ENCODE measurements at regions not wholly inside any gene's neighbourhood (a gene's known extent, or its start where the extent isn't known, plus 50 kb on each side); places are given as distances from the start of the nearest gene placed in this dataset.
A peak's percentile ranks its signal among the peaks of the same experiment; 100 is the strongest.
"Not testable (repeated sequence)": the region's sequence is repeated elsewhere in the genome, so short reads cannot be mapped to it uniquely, and the experiment has no call there.

DNA sequence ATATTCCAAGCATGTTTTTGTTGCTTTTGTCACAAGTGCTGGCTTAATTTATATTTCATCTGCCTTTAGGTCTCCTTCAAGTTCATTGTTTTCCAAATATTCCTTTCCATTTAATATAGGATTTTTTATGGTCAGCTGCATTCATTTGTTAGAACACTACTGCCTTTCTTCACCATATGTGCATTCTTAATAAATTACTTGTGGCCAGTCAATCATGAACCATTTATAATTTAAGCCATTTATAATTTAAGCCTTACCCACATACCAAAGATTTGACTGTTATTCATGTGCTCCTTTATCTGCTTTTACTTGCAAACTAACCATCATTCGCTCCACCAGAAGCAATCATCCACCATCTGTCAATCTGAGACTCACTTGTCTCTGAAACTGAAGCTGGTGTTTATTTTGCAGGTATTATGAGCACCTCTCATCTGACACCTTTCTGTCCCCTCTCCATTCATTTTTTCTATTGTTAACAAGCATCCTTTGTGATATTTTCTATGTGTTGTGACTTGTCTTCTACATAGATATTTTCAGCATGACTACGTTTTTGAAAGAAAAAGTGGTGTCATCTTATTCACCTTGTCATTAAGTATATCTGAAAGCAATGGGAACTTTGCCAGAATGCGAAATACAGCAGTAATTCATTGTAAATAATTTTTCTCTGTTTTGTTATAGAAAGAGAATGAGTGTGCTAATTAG is 786.8 kb downstream of the KCNJ3 start:
- intact Hi-C loops (cut with DNase I): no loop called here
- no peak for DNase-seq

DNA sequence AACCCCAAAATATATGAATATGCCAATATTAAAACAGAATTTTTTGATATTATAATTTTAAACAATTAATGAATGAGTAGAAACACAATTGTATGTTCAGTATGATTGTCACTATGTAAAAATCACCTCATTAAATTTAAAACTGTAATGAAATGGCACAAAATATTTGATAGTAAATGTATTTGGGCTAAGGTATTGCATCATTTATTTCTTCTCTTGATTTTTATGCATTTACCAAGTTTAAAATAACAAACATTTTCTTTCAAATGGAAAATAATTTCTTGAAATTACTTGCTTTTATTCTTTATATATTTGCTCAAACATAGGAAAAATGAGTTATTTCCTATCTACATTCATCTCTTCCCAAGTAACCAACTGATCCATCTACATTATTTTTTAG is 782.6 kb downstream of the KCNJ3 start:
- intact Hi-C loops (cut with DNase I): no loop called here
- no peak for DNase-seq

- peak in 2 of 10 donors; percentile 31 to 59 for DNase-seq
- intact Hi-C loops (cut with DNase I): not testable (repeated sequence)
These were observed 773.5 kb downstream of the KCNJ3 start for GRCh38 chr2:155472018-155472417.

DNA sequence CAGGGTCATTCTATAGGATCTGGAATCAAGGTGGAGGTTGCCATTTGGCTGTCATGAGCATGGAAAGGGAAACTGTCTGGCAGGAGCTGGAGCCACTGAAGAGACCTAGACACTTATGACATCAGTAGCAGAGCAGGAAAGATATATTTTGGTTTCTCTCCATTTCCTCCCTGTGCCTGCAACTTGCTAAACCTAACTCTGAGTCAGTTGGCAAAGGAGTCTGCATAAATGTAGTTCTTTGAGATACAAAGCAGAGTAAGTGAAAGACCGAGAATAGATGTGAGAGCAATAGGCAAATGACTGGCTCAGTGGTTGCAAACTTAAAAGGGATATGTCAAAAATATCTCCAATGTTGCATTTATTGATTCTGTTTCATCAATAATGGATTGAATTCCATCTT is 757.7 kb downstream of the KCNJ3 start:
- intact Hi-C loops (cut with DNase I): no loop called here
- no peak for DNase-seq

DNA sequence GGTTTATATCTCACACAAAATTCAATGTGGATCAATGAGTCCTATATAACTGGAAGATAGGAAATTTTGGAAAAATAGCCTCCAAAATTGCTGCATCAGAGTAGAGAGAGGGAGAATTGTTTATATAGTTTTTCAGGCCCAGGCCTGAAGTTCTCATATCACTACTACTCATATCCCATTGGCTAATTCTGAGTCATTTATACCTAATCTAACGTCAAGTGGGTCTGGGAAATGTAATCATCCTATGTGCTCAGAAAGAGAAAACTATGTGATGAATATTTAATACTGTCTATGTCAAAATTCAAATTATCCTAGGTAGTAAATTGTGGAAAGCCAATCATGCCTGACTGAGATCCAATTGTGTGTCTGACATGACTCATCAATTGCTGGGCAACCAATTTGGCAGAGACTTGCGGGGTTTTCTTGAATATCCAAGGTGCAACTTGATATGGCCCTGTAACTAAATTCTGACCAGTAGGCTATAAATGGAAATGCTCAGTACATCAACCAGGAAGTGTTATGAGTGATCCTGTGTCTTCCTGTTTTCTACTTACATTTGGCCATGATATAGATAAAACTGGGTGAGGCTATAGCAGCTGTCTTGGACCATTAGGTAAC is 744.4 kb downstream of the KCNJ3 start:
- intact Hi-C loops (cut with DNase I): no loop called here
- no peak for DNase-seq

- DNase-seq: no peak
- intact Hi-C loops (cut with DNase I): no loop called here
These were observed 743.6 kb downstream of the KCNJ3 start for GRCh38 chr2:155442088-155442487.

GRCh38 chr2:155431004-155431507 is 732.6 kb downstream of the KCNJ3 start:
- intact Hi-C loops (cut with DNase I): no loop called here
- peak in 3 of 10 donors; percentile 34 to 58 (median 48) for DNase-seq

- intact Hi-C loops (cut with DNase I): no loop called here
- DNase-seq: no peak
These were observed 729.0 kb downstream of the KCNJ3 start for GRCh38 chr2:155427470-155427869.

GRCh38 chr2:155424518-155424917 is 726.0 kb downstream of the KCNJ3 start:
- DNase-seq: no peak
- intact Hi-C loops (cut with DNase I): no loop called here

DNA sequence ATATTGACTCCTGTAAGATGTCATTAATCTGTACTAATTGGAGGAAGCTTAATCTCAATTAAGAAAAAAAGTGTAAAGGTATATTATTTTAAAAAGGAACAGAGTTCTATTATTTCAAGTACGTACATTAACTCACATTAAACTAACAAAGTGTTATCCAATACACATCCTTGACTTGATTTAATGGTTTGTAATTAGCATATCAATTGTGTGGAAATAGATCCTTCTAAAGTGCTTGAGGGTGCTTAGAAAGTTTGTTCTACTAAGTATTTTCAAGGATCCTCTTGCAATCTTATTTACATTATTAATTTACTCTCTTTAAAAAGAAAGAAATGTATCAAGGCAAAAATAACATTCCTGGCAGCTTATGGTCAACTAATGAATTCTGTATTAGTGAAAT is 720.3 kb downstream of the KCNJ3 start:
- intact Hi-C loops (cut with DNase I): no loop called here
- DNase-seq: no peak

GRCh38 chr2:155412598-155412997 is 714.1 kb downstream of the KCNJ3 start:
- intact Hi-C loops (cut with DNase I): no loop called here
- no peak for DNase-seq

- no peak for DNase-seq
- intact Hi-C loops (cut with DNase I): no loop called here
These were observed 706.0 kb downstream of the KCNJ3 start for GRCh38 chr2:155404433-155405002.

DNA sequence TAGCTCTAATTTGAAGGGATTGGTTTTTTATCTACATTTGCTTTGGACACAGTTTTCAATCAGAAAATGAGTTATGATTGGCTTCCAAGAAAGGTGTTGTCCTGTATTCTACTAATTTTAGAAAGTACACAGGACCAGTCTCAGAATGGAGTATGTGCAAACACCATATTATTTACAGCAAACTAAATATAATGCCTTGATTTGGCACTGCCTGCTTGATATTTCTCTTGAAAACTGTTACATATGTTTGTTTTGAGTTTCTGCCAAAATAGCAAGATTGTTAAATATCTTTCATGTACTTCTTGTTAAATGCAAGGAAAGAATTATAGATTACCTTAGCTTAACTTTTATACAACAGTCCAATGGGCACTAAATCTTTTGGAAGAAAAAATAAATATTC is 694.9 kb downstream of the KCNJ3 start:
- intact Hi-C loops (cut with DNase I): no loop called here
- no peak for DNase-seq

DNA sequence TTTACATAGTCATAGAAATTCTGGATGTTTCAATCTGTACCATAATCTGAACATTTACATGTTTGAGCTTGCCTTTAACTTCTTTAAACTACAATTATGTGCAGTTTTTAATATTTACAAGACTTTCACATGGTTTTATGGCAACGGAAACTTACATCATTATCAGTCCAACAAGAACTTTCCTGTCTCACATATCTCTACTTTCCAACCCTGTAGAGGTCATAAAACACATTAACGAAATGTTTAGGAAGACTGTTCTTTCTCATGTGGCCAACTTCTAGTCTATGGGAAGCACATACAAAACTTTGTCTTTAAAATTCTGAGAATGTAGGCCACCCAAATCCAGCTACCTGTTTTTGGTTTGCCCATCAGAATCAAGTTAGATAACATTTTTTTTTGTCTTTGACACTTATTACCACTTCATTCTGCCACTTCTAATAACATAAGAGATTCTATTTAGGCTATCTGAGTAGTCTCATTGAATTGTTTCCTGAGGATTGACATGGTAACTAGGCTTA is 693.2 kb downstream of the KCNJ3 start:
- intact Hi-C loops (cut with DNase I): no loop called here
- no peak for DNase-seq

GRCh38 chr2:155389224-155389623 is 690.7 kb downstream of the KCNJ3 start:
- no peak for DNase-seq
- intact Hi-C loops (cut with DNase I): no loop called here

GRCh38 chr2:155384555-155385123 is 686.1 kb downstream of the KCNJ3 start:
- intact Hi-C loops (cut with DNase I): no loop called here
- DNase-seq: no peak

- DNase-seq: peak in 1 of 10 donors; percentile 2
- intact Hi-C loops (cut with DNase I): no loop called here
These were observed 684.3 kb downstream of the KCNJ3 start for GRCh38 chr2:155382776-155383175.

DNA sequence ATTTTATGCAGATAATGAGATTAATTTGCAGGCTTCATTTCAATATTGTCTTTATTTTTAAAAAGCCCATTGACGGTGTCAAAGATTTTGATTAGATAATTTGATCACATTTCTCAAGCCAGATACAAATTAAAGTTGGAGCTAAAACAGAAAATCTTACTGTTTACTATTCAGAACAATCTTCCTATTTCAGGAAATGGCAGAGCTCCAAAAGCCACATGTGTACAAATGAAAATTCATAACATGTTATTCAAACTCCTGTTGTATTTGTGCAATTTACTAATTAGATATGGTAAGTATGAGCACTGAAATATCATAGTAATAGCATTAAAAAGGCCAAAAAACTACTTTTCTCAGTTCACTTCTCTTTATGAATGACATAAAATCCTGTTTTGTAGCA is 682.9 kb downstream of the KCNJ3 start:
- no peak for DNase-seq
- intact Hi-C loops (cut with DNase I): no loop called here

DNA sequence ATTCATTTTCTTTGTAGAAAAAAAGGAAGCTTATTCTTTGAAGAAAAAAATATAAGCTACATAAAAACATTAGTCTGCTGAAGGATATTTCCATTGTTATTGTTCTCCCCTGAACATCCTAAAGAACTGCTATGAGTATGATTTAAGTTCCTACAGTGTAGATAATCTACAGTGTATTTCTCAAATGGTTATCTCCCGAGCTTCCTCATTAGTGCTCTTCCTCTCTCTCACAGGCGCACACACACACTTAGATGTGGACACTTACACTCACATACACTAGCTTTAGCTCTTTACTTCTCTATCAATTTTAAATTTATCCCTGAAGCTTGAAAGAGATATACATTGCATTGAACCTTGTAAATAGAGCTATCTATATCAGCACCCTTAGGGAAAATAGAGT is 681.0 kb downstream of the KCNJ3 start:
- intact Hi-C loops (cut with DNase I): loop anchor here (5.0 to 10.0 kb wide), 4 partner anchors 955 to 1683 kb away; partner anchors contain the start of gene NR4A2

DNA sequence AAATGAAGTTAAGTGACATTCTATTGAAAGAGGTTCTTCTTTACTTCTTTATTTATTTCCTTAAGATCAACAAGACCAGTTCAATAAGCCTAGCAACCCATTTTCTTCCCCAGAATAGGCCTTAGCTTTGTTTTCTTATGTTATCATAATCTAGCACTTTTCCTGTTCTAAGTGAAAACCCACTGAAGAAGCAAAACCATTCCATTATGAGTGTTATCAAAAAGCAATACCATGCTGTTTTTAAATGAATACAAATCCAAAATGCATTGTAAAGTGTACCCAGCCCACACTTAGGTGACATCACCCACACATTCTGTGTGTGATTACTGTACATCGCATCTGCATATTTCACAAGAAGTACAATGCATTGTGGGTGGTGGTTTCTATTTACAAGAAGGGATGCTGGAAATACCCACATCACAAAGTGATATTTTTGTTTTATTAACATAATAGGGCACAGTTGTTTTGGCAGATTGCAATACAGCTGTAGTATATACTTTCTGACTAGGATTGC is 679.5 kb downstream of the KCNJ3 start:
- intact Hi-C loops (cut with DNase I): loop anchor here (2.0 to 10.0 kb wide), 5 partner anchors 439 to 1684 kb away; partner anchors contain the start of gene NR4A2

More for the DNA sequence above, 681.0 kb downstream of the KCNJ3 start:
- DNase-seq: no peak

DNA sequence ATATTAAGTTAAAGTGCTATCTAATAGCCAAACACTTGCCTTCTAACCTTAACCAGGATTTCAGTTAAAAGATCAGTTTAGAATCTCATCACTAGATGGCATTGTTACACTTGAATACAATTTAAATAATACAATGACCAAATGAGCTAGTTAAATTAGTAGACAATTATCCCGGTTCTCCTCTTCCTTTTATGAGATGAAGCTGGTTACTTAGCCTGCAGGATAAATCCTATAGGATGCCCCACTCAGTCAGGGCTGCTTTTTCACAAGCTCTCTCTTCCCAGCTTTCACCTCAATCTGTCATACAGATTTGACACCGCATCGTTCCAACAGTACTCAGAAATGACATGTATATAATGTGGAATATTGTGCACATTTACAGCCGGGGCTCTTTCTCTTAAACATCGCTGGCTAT is 678.8 kb downstream of the KCNJ3 start:
- DNase-seq: no peak
- intact Hi-C loops (cut with DNase I): loop anchor here (2.0 to 10.0 kb wide), 5 partner anchors 440 to 1685 kb away; partner anchors contain the start of gene NR4A2

More for the DNA sequence above, 679.5 kb downstream of the KCNJ3 start:
- no peak for DNase-seq
